ENCODE measurements at regions not wholly inside any gene's neighbourhood (a gene's known extent, or its start where the extent isn't known, plus 50 kb on each side); places are given as distances from the start of the nearest gene placed in this dataset.
"Not testable (repeated sequence)": the region's sequence is repeated elsewhere in the genome, so short reads cannot be mapped to it uniquely, and the experiment has no call there.

GRCh38 chr13:81406639-81407292 lies 1065.8 kb upstream of the SPRY2 start:
- no peak for DNase-seq

- DNase-seq = no peak
Measured at GRCh38 chr13:81406022-81406421, 1065.1 kb upstream of the SPRY2 start.

DNA sequence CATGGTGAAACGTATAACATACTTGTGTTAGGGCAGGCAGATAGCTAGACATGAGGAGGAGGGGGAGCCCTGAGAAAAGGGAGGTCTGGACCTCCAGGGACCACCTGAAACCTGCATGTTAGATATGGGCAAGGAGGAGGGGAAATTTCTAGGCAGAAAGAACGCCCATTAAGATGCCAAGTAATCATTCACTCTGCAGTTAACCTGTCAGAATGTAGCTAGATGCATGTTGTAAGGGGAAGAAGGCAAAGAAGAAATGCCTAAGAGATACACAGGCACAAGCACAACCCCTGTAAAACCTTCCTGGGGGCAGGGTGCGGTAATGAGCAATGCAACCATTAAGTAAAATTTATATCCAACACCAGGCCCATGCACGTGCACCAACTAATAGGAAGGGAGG lies 1055.3 kb upstream of the SPRY2 start:
- no peak for DNase-seq

DNA sequence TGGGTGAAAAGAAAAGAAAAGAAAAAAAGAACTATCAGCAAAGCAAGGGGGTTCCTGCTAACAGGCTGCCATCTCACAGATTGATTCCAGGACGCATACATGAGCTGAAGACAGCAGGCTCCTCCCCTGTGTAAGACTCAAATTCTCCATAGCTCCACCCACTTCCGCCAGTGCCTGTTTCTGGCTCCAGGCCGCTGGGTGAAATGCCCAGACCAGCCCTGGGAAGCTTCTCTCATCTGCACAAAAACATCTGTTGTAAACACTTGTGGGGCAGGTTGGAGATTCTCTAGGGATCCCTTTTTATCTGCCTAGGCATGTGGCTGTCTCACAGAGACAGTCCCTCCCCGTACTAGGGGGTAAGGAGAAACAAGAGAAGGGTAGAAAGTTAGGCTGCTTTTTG lies 1054.4 kb upstream of the SPRY2 start:
- DNase-seq = no peak

GRCh38 chr13:81394640-81395039 lies 1053.7 kb upstream of the SPRY2 start:
- no peak for DNase-seq

DNA sequence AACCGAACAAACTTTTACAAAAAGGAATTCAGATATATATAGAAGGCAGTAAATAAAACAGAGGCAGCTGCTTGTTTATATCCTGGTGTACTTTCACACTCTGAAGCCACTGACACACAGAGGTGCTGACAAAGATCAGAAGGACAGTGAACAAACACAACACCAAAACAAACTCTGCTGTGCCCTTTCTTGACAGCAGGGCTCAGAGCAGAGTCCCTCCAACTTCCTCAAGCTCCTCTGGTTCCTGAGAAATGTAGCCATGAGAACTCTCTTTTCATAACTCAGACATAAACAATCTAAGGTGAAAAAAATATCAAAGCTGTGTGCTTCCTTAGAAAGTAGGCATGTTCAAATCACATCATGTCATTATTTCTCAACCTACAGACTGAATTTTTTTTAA lies 1052.8 kb upstream of the SPRY2 start:
- DNase-seq = no peak

DNA sequence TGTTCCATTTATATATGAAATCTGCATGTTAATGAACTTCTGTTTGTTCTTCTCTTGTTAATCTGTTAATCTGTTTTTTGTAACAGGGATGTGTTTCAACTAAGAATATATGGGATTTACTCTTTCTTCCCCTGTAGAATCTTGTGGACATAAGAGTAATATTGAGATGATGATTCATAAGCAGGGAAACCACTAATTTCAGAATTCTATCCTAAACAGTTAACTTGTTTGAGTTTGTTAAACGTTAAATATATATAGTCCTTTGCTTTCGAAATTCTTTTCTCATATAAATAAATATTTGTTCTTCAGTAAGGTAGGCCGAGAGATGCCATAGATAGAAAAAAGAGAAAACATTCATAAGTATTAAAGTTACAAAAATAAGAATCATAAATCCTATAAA lies 1052.2 kb upstream of the SPRY2 start:
- DNase-seq = no peak

- no peak for DNase-seq
Measured at GRCh38 chr13:81388400-81388799, 1047.5 kb upstream of the SPRY2 start.

- no peak for DNase-seq
Measured at GRCh38 chr13:81383444-81383843, 1042.5 kb upstream of the SPRY2 start.

DNA sequence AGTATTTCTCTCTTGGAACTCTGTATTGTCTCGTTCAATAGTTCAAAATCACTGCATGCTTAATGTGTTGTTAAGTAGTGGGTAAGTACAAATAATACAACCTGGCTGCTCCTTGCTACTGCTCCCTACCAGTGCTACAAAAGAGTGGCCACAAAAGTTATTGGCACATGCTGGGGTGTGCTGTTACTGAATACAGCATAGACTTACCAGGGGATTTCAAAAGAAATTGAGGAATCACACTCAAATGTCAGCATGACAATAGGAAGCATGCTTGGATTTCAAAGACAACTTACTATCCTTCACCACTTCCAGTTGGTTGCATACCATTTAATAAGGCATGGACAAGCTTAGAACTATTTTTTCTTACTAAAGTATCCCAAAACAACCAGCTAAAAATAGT lies 1041.3 kb upstream of the SPRY2 start:
- DNase-seq = no peak

GRCh38 chr13:81381560-81381959 lies 1040.6 kb upstream of the SPRY2 start:
- DNase-seq = no peak

DNA sequence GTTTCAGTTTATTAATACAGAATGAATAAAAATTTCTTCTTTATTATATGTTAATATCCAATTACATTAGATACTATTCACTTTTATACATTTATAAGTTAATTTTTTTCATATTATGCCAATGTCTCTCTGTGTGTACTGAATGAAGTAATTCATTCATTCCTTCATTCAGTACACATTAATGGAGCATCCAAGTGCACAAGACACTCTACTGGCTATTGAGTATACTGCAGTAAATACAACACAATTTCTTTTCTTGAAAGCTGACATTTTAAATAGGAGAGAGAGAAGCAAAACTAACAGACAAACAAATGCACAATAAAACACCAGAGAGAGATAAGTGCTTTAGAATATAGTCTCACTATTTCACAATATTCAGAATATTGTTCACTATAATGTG lies 1038.3 kb upstream of the SPRY2 start:
- no peak for DNase-seq

DNA sequence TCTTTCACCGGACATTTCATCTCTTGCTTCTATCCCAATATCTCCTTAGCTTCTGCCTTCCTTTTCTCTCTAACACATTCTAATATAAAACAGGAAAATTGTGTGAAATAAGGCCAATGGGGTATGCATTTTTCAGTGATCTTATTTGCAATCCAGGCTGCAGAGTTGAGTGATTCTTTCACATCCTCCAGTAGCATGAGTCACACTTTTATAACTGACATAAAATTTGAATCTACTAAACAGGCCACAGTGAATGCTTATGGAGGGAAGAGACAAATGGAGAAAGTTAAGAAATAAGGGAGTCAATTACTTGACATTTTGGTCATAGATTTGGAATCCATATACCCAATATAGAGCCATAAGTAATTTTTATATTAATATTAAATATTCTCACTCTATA lies 1037.0 kb upstream of the SPRY2 start:
- no peak for DNase-seq

DNA sequence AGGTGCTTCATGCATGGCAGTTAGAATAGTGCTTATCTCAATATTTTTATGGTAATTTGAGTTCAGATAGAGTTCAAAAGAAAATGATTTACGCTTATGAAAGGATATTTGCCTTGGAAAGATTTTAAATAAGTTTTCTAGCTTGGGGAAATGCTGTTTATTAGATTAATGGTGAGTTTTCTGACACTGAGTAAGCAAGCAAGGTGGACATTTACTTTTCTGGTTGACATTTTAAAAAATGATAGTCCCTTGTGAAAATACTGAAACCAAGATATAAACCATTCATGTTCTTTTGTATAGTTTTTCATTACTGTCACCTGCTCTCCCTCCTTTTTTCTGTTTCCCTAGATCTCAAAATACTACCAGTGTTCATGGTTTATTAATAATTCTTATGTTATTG lies 1034.8 kb upstream of the SPRY2 start:
- DNase-seq = no peak

DNA sequence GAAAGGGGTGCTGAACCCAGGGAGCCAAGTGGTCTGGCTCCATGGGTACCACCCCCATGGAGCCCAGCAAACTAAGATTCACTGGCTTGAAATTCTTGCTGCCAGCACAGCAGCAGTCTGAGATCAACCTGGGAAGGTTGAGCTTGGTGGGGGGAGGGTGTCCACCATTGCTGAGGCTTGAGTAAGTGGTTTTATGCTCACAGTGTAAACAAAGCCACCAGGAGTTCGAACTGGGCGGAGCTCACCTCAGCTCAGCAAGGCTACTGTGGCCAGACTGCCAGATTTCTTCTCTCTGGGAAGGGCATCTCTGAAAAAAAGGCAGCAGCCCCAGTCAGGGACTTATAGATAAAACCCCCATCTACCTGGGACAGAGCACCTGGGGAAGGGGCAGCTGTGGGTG lies 1021.8 kb upstream of the SPRY2 start:
- not testable (repeated sequence) for DNase-seq

DNA sequence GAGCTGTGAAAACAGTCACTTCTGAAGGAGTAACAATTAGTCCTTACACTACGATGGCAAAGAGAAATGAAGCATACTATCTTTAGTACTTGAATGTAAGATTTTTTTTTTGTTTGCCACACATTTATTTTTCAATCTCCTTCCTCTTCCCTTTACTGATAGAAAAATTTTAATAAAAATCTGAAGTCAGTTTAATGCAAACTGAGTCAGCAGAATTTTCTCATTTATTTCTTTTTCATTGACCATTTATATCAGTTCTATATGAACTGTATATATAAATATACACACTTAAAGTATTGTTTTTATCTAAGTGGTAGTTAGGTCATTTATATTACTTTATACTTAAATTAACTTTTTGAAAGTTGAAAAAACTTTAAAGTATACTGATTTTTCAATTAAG lies 1009.1 kb upstream of the SPRY2 start:
- DNase-seq = no peak

DNA sequence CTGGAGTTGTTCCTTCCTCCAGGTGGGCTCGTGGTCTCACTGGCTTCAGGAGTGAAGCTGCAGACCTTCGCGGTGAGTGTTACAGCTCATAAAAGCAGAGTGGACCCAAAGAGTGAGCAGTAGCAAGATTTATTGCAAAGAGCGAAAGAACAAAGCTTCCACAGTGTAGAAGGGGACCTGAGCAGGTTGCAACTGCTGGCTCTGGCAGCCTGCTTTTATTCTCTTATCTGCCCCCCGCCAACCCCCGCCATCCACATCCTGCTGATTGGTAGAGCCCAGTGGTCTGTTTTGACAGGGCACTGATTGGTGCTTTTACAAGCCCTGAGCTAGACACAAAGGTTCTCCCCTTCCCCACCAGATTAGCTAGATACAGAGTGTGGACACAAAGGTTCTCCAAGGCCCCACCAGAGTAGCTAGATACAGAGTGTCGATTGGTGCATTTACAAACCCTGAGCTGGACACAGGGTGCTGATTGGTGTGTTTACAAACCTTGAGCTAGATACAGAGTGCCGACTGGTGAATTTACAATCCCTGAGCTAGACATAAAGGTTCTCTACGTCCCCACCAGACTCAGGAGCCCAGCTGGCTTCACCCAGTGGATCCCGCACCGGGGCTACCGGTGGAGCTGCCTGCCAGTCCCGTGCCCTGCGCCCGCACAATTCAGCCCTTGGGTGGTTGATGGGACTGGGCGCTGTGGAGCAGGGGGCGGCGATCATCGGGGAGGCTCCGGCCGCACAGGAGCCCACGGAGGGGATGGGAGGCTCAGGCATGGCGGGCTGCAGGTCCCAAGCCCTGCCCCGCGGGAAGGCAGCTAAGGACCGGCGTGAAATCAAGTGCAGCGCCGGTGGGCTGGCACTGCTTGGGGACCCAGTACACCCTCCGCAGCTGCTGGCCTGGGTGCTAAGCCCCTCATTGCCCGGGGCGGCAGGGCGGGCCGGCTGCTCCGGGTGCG lies 999.5 kb upstream of the SPRY2 start:
- not testable (repeated sequence) for DNase-seq

DNA sequence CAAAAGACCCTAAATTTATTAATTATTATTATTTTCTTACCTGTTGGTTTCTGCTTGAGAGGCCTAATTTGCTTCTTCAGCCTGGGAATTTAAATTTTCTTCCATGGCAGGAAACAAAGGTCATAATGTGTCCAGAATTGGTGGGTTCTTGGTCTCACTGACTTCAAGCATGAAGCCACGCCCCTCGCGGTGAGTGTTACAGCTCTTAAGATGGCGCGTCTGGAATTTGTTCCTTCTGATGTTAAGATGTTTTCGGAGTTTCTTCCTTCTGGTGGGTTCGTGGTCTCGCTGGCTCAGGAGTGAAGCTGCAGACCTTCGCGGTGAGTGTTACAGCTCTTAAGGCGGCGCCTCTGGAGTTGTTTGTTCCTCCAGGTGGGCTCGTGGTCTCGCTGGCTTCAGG lies 998.7 kb upstream of the SPRY2 start:
- not testable (repeated sequence) for DNase-seq

- DNase-seq = no peak
Measured at GRCh38 chr13:81334481-81334880, 993.6 kb upstream of the SPRY2 start.

- no peak for DNase-seq
Measured at GRCh38 chr13:81326913-81327312, 986.0 kb upstream of the SPRY2 start.

DNA sequence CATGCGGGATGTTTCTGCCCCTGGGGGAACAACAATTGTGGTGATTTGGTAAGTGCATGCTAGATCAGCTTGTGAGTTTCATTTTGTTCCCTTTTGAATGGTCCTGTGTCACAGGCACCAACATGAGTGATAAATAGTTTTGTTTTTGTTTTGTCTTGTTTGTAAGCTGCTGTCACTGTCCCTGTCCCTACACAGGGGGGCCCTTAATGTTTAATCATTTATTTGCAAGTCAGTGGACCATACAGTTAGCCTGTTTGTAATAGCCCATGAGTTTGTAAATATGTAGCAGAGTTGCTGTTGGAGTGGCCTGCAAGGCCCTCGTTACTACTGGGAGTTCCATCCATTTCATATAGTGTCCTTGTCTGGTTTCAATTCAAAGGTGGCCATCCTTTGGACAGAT lies 979.6 kb upstream of the SPRY2 start:
- DNase-seq = no peak

DNA sequence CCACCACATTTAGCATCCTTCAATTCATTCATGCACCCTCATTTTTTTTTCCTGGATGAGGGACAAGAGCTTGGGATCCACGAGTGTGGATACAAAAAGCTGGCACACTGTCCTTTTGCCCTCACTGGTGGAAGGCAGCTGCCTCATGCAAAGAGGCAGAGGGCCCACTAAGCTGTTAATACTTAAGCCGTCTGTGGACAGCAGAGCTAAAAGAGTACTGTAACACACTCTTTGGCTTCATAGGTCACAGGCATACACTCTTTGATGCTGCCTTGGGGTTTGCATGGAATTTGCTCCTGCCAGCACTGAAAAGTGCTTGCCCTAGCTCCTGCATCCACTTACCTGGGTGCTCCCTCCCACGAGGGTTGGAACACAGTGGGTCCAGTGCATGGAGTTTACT lies 978.4 kb upstream of the SPRY2 start:
- no peak for DNase-seq

- DNase-seq = no peak
Measured at GRCh38 chr13:81318231-81319019, 977.5 kb upstream of the SPRY2 start.

DNA sequence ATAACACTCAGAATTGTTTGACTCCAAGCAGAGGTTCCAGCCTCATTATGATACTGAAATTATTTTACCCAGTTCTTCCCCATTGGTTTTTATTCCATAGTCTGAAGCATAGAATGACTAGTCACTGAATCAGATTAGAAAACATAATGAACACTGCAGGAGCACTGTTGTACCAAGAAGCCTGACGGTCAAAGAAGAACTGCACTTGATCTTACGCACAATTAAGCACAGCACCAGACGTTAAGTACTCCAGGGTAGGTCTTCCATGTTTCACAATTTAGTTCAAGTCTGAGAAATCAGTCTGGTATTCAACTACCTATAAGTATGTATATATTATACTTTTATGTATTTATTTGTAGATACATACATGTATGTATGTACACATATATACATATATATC lies 973.5 kb upstream of the SPRY2 start:
- no peak for DNase-seq
